GM23338 (cell line): ENCODE measurements at regions not wholly inside any gene's neighbourhood (a gene's known extent, or its start where the extent isn't known, plus 50 kb on each side); places are given as distances from the start of the nearest gene placed in this dataset.

Experiments
- ATAC-seq: fragments of 200-7000 bp; cut with Tn5 transposase; 3 replicates; pipeline ENCODE4 v1.9.1; 2020
- DNase-seq: peaks from one replicate; pipeline ENCODE4 v3.0.0-alpha.2; 2015; ENCODE audit warnings: low spot score
- H2AFZ ChIP-seq: fragments of 200-600 bp; sonication (generic); 2 replicates; pipeline ENCODE4 v1.8.0; 2016; ENCODE audit warnings: antibody characterized with exemption, mild to moderate bottlenecking, moderate library complexity
- H3F3A ChIP-seq: fragments of 200-600 bp; sonication (generic); replicated peaks from 2 replicates; pipeline ENCODE4 v1.8.0; 2017; ENCODE audit warnings: antibody characterized with exemption, mixed run types, low read depth
- H3K27ac ChIP-seq: fragments of 200-600 bp; sonication (generic); 2 replicates; pipeline ENCODE4 v1.6.1; 2016; ENCODE audit warnings: low read depth
- H3K27me3 ChIP-seq: fragments of 200-600 bp; sonication (generic); 2 replicates; pipeline ENCODE4 v1.8.0; 2016; ENCODE audit warnings: mild to moderate bottlenecking, mixed run types, moderate library complexity; ENCODE audit not compliant: insufficient read depth
- H3K36me3 ChIP-seq: fragments of 200-600 bp; sonication (generic); 2 replicates; pipeline ENCODE4 v1.8.0; 2016; ENCODE audit warnings: mild to moderate bottlenecking; ENCODE audit not compliant: insufficient read depth
- H3K4me1 ChIP-seq: fragments of 200-600 bp; sonication (generic); 2 replicates; pipeline ENCODE4 v1.8.0; 2016; ENCODE audit warnings: mild to moderate bottlenecking, moderate library complexity; ENCODE audit not compliant: insufficient read depth
- H3K4me2 ChIP-seq: fragments of 200-600 bp; sonication (generic); 2 replicates; pipeline ENCODE4 v1.7.1; 2017; ENCODE audit warnings: mixed run types
- H3K4me3 ChIP-seq: fragments of 200-600 bp; sonication (generic); 2 replicates; pipeline ENCODE4 v1.6.1; 2016; ENCODE audit warnings: mixed run types
- H3K79me2 ChIP-seq: fragments of 200-600 bp; sonication (generic); replicated peaks from 2 replicates; pipeline ENCODE4 v1.8.0; 2017; ENCODE audit warnings: mild to moderate bottlenecking; ENCODE audit not compliant: insufficient read depth
- H3K9me2 ChIP-seq: fragments of 200-600 bp; sonication (generic); 2 replicates; pipeline ENCODE4 v1.8.0; 2017; ENCODE audit not compliant: insufficient read depth
- H4K20me1 ChIP-seq: fragments of 200-600 bp; sonication (generic); replicated peaks from 2 replicates; pipeline ENCODE4 v1.8.0; 2017; ENCODE audit warnings: mild to moderate bottlenecking; ENCODE audit not compliant: insufficient read depth
- H3K27ac Mint-ChIP-seq: 2 replicates; pipeline ENCODE4 v1.8.0; 2020; ENCODE audit warnings: inconsistent platforms, mild to moderate bottlenecking, moderate library complexity, mixed read lengths
- H3K27me3 Mint-ChIP-seq: 3 replicates; pipeline ENCODE4 v1.8.0; 2022; ENCODE audit warnings: low read depth, mild to moderate bottlenecking, moderate library complexity, mixed read lengths, inconsistent platforms; ENCODE audit not compliant: insufficient read depth, poor library complexity
- H3K36me3 Mint-ChIP-seq: 3 replicates; pipeline ENCODE4 v1.8.0; 2021; ENCODE audit warnings: low read depth, mild to moderate bottlenecking, inconsistent platforms, moderate library complexity, mixed read lengths
- H3K4me1 Mint-ChIP-seq: 3 replicates; pipeline ENCODE4 v1.8.0; 2020; ENCODE audit warnings: mild to moderate bottlenecking, inconsistent platforms, mixed read lengths
- H3K4me3 Mint-ChIP-seq: 3 replicates; pipeline ENCODE4 v1.8.0; 2021; ENCODE audit warnings: moderate library complexity, mild to moderate bottlenecking, inconsistent platforms, mixed read lengths
- H3K9me3 Mint-ChIP-seq: 3 replicates; pipeline ENCODE4 v1.8.0; 2020; ENCODE audit warnings: moderate library complexity, mild to moderate bottlenecking, inconsistent platforms, mixed read lengths
- CREB1 ChIP-seq: fragments of 250-450 bp; sonication (Bioruptor Pico); IDR thresholded peaks from 2 replicates; pipeline ENCODE4 v1.5.0; 2020; ENCODE audit warnings: low read depth, mild to moderate bottlenecking, moderate library complexity
- EZH2 ChIP-seq: fragments of 200-600 bp; sonication (generic); IDR thresholded peaks from one replicate; pipeline ENCODE4 v1.8.0; 2017; ENCODE audit warnings: antibody characterized with exemption, mild to moderate bottlenecking, low read depth; ENCODE audit not compliant: unreplicated experiment
- EZH2phosphoT487 ChIP-seq: fragments of 200-600 bp; sonication (generic); IDR thresholded peaks from one replicate; pipeline ENCODE4 v1.8.1; 2018; ENCODE audit warnings: antibody characterized with exemption; ENCODE audit not compliant: unreplicated experiment
- NANOG ChIP-seq: IDR thresholded peaks from 2 replicates; pipeline ENCODE4 v1.6.1; 2016; ENCODE audit warnings: antibody characterized with exemption, borderline replicate concordance
- POLR2AphosphoS5 ChIP-seq: IDR thresholded peaks from 2 replicates; pipeline ENCODE4 v1.6.1; 2016; ENCODE audit warnings: antibody characterized with exemption, low read depth
- STAT1 ChIP-seq: IDR thresholded peaks from one replicate; pipeline ENCODE4 v1.6.1; 2016; ENCODE audit warnings: antibody characterized with exemption; ENCODE audit not compliant: unreplicated experiment
- ZNF331 ChIP-seq: fragments of 250-450 bp; sonication (Bioruptor Pico); IDR thresholded peaks from 2 replicates; pipeline ENCODE4 v1.5.0; 2020; ENCODE audit warnings: low read depth, mild to moderate bottlenecking, moderate library complexity
- TF ChIP-seq, protein P1 (sequence below): IDR thresholded peaks from one replicate; pipeline ENCODE4 v1.6.1; 2018; ENCODE audit warnings: antibody characterized with exemption; ENCODE audit not compliant: unreplicated experiment
- TF ChIP-seq, protein P2 (sequence below): IDR thresholded peaks from 2 replicates; pipeline ENCODE4 v1.6.1; 2016; ENCODE audit warnings: antibody characterized with exemption
- TF ChIP-seq, protein P3 (sequence below), 2 experiments: fragments of 200-600 bp in 1 of 2; sonication (generic) in 1 of 2; conservative IDR thresholded peaks; 2 replicates each; pipeline versions ENCODE4 v1.5.1 to v1.6.1; 2016 to 2017; ENCODE audit warnings: antibody characterized with exemption in 2 of 2, low read depth in 2 of 2, mild to moderate bottlenecking in 2 of 2, moderate library complexity in 1 of 2

DNA sequence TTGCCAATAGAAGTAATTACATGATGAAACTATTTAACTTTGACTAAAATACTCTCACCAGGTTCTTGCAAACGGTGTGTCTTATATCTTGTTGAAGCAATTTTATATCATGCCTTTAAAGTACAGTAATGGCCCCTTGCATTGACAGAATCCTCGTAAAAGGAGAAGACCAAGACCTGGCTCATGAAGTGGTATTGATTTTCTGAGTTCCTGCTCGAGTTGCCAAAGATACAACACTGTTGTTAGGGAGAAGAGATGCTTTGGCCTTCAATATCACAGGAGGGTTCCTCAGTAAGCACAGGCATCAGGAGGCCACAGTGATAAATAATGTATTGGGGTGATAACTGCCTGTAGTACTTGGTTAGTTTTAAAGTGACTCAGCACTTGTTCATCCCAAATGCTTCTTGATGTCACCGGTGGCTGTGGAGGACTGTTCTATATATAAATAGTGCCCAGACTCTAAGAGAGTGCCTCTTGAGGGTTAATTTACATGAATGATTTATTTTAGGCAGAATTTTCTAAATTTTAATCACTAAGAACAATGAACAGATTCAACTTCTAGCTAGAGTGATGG, 571.7 kb upstream of the FANCL start (continued):
- TF ChIP-seq, protein P1, sequence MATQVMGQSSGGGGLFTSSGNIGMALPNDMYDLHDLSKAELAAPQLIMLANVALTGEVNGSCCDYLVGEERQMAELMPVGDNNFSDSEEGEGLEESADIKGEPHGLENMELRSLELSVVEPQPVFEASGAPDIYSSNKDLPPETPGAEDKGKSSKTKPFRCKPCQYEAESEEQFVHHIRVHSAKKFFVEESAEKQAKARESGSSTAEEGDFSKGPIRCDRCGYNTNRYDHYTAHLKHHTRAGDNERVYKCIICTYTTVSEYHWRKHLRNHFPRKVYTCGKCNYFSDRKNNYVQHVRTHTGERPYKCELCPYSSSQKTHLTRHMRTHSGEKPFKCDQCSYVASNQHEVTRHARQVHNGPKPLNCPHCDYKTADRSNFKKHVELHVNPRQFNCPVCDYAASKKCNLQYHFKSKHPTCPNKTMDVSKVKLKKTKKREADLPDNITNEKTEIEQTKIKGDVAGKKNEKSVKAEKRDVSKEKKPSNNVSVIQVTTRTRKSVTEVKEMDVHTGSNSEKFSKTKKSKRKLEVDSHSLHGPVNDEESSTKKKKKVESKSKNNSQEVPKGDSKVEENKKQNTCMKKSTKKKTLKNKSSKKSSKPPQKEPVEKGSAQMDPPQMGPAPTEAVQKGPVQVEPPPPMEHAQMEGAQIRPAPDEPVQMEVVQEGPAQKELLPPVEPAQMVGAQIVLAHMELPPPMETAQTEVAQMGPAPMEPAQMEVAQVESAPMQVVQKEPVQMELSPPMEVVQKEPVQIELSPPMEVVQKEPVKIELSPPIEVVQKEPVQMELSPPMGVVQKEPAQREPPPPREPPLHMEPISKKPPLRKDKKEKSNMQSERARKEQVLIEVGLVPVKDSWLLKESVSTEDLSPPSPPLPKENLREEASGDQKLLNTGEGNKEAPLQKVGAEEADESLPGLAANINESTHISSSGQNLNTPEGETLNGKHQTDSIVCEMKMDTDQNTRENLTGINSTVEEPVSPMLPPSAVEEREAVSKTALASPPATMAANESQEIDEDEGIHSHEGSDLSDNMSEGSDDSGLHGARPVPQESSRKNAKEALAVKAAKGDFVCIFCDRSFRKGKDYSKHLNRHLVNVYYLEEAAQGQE: no peak
- TF ChIP-seq EZH2: no peak
- TF ChIP-seq, protein P2, sequence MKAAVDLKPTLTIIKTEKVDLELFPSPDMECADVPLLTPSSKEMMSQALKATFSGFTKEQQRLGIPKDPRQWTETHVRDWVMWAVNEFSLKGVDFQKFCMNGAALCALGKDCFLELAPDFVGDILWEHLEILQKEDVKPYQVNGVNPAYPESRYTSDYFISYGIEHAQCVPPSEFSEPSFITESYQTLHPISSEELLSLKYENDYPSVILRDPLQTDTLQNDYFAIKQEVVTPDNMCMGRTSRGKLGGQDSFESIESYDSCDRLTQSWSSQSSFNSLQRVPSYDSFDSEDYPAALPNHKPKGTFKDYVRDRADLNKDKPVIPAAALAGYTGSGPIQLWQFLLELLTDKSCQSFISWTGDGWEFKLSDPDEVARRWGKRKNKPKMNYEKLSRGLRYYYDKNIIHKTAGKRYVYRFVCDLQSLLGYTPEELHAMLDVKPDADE: no peak
- no peak for TF ChIP-seq EZH2phosphoT487
- TF ChIP-seq, protein P3, sequence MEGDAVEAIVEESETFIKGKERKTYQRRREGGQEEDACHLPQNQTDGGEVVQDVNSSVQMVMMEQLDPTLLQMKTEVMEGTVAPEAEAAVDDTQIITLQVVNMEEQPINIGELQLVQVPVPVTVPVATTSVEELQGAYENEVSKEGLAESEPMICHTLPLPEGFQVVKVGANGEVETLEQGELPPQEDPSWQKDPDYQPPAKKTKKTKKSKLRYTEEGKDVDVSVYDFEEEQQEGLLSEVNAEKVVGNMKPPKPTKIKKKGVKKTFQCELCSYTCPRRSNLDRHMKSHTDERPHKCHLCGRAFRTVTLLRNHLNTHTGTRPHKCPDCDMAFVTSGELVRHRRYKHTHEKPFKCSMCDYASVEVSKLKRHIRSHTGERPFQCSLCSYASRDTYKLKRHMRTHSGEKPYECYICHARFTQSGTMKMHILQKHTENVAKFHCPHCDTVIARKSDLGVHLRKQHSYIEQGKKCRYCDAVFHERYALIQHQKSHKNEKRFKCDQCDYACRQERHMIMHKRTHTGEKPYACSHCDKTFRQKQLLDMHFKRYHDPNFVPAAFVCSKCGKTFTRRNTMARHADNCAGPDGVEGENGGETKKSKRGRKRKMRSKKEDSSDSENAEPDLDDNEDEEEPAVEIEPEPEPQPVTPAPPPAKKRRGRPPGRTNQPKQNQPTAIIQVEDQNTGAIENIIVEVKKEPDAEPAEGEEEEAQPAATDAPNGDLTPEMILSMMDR (conservative IDR thresholded peaks at IDR 0.05; ENCODE audit: low read depth in 2 of 2): no peak
- no peak for TF ChIP-seq POLR2AphosphoS5
- no peak for TF ChIP-seq ZNF331 (CRISPR knock-in tag)
- TF ChIP-seq NANOG: no peak

DNA sequence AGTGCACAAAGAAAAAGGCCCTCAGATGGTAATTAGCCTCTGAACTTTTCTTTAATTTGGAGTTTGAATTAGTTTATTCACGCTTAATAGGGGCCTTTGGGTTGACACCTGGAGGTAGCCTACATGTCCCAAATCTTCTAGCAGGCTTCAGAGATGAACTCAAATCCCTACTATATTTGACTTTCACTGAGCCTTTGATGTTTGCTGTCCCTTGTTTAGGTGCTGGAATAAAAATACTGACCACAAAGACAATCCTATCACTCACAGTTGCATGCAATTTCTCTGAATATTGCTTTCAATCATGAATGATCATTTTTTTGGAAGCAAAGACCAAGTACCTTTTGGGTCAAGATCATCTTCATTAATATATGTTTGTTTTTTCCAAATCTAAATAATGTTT, 564.0 kb upstream of the FANCL start:
- Histone ChIP-seq H3K4me1 (peaks cover 6% of the 10 kb centered on the region; the same call in 1 of the 2 replicates), H2AFZ (no peak overlapping the region), H3K9me2 (peaks cover 5% of the 10 kb centered on the region; the same call in 1 of the 2 replicates), H3K27me3 (no peaks in the 10 kb centered on the region), H3K4me3 (no peak overlapping the region), H3K79me2 (no peaks in the 10 kb centered on the region), H3K4me2 (no peak overlapping the region), H3K36me3 (no peaks in the 10 kb centered on the region), H3F3A (no peaks in the 10 kb centered on the region), H3K27ac (no peak overlapping the region), H4K20me1 (no peaks in the 10 kb centered on the region)
- H3K27ac Mint-ChIP-seq: no peak overlapping the region
- ATAC-seq (no peak), DNase-seq (no peak)
- H3K36me3 Mint-ChIP-seq: no peaks in the 10 kb centered on the region
- H3K27me3 Mint-ChIP-seq: no peaks in the 10 kb centered on the region
- peaks cover 11% of the 10 kb centered on the region for H3K4me1 Mint-ChIP-seq
- no peaks in the 10 kb centered on the region for H3K9me3 Mint-ChIP-seq
- H3K4me3 Mint-ChIP-seq: no peak overlapping the region
- TF ChIP-seq ZNF331 (CRISPR knock-in tag) (no peak), STAT1 (no peak), EZH2phosphoT487 (no peak), CREB1 (CRISPR knock-in tag) (no peak)
- TF ChIP-seq, protein P3 (conservative IDR thresholded peaks at IDR 0.05; ENCODE audit: low read depth in 2 of 2): no peak
- TF ChIP-seq, protein P2: no peak
- TF ChIP-seq, protein P1: no peak
